Dedifferentiated amniotic fluid mesenchymal stem cell (primary cell): ENCODE measurements at regions not wholly inside any gene's neighbourhood (a gene's known extent, or its start where the extent isn't known, plus 50 kb on each side); places are given as distances from the start of the nearest gene placed in this dataset.

Experiments used
- DNase-seq: peaks from one replicate; pipeline ENCODE4 v3.0.0-alpha.2; 2016; ENCODE audit errors: extremely low spot score

DNA sequence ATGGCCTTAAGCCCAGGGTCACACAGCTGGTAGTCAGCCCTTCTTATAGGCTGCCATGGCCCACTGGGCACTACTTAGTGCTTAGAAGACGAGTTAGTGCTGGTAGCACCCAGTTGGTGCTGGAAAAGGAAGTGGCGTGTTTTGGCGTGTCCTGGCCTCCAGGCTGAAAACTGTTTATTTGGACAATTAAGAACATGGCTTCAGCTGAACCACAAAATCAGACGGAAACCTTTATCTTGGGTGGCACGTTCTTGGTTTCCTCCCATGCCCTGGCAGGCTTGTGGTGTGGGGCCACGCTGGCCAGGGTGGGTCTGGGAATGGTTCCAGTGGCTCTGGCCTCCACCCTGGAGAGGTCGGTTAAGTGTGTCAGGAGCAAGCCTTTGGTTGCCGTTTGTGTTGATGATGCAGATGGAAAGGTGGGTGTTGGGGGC lies 141.5 kb upstream of the HAAO start:
- no peak for DNase-seq

GRCh38 chr2:42932271-42933151 lies 140.1 kb upstream of the HAAO start:
- DNase-seq, result no peak

DNA sequence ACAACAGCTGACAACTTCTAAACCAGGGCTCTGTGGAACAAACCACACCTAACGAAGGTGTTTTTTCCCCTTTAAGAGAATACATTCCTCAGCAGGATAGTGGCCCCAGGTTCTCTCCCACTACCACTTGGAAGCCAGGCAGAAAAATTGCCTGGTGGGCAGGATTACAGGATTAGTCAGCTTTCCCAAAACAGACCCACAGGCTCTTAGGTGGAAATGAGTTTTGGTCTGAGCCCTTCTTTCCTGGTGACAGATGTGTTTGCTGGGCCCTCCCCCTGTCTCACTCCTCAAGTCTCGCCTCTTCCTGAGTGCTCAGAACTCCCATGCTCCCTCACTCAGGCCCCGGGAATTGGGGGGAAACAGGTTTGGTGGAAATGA lies 139.4 kb upstream of the HAAO start:
- DNase-seq, result no peak

GRCh38 chr2:42931146-42931817 lies 138.9 kb upstream of the HAAO start:
- DNase-seq, result no peak

- no peak for DNase-seq
These were observed 137.7 kb upstream of the HAAO start for GRCh38 chr2:42930025-42930581.

DNA sequence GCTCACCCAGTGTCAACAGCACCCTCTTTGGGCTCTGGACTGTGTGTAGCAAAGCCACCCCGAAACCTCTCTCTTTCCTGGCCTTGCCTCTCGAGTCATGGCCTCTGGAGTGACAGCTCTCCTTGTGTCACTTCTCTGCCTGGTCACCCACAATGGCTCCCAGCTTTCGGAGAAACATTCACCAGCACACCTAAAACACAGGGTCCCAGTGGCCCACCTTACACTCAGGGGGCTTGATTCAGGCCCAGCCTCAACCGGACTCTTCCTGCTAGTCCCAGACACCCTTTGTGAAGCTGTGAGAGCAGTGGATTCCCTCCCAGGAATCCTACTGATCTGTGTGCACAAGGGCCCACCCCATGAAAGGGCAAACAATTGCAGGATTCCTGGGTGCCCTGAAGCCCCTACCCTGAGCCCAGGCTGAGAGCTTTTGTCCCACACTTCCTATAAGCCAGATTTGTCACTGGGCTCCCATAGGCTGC lies 137.2 kb upstream of the HAAO start:
- no peak for DNase-seq

DNA sequence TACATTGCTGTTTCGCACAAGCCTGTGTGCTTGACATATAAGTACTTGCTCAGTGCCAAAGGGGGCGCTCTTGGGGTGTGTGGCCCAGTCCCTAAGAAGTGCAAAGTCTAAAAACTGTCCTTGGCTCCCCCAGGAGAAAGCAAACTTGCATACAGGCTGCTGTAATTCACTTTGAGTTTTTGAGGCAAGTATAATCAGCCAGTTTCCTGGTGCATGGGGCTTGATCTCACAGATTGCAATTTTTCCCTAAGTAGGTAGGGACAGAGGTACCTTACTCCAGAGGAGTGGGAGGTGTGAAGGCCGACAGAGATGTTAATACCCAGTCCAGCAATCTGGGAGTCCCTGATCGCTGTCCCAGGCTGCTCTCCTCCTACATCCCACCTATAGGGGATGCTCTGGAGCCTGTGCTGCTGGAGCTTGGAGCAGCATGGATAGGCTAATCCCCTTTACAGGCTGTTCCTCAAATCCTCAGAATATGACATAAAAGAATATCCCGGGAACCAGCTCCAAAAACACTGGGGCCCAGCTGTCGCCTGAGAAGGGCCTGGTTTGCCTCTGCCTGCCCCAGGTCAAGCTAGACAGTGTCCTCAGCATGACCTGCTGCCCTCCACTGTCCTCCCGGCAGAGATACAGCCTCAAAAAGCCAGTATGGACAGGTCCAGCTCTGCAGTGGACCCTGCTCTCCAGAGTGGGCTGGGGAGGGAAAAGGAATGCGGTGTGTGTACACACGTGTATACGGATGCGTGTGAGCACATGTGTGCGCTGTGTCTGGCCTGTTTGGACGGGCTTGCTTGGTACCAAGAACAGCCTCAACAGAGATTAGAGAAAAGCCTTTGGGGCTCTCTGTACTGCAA lies 136.5 kb upstream of the HAAO start:
- no peak for DNase-seq

GRCh38 chr2:42928161-42928691 lies 135.8 kb upstream of the HAAO start:
- DNase-seq, result no peak

DNA sequence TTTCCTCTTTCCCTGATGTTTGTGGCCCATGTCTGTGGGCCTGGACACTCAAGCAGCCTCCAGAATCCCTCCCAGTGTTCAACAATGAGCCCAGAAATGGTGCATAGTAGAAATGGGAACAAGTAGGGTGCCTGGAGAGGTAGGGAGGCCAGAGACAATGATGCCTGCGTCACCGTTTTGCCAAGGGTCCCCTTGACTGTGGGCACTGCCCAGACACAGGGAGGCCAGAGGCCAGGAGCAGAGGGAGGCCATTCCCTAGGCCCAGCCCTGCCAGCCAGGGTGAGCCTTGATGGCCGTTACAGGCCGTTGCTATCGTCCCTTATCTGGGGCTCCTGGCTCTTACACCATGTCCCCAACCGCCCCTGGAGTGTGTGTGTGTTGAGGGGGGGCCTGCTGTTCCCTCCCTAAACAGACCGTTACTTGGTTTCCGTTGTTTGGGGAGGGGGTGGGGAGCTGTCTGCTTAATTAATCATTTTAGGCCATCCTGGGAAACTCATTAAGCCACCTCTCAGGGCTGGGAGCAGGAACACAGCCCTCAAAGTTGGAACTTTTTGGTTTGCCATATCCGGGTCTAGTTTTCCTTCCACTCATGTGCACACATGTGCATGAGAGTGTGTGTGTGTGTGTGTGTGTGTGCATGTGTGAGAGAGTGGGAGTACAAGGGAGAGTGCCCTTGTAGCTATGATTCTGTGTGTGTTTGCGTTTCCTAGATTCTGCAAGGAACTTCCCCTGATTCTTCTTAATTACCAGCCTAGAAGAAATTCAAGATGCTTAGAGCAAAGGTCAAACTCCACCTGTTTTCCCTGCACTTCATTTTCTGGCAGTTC lies 135.2 kb upstream of the HAAO start:
- DNase-seq, result no peak

- no peak for DNase-seq
These were observed 134.3 kb upstream of the HAAO start for GRCh38 chr2:42926434-42927333.

GRCh38 chr2:42925742-42926433 lies 133.5 kb upstream of the HAAO start:
- DNase-seq, result peak; percentile 65

- no peak for DNase-seq
These were observed 132.1 kb upstream of the HAAO start for GRCh38 chr2:42924418-42924886.

DNA sequence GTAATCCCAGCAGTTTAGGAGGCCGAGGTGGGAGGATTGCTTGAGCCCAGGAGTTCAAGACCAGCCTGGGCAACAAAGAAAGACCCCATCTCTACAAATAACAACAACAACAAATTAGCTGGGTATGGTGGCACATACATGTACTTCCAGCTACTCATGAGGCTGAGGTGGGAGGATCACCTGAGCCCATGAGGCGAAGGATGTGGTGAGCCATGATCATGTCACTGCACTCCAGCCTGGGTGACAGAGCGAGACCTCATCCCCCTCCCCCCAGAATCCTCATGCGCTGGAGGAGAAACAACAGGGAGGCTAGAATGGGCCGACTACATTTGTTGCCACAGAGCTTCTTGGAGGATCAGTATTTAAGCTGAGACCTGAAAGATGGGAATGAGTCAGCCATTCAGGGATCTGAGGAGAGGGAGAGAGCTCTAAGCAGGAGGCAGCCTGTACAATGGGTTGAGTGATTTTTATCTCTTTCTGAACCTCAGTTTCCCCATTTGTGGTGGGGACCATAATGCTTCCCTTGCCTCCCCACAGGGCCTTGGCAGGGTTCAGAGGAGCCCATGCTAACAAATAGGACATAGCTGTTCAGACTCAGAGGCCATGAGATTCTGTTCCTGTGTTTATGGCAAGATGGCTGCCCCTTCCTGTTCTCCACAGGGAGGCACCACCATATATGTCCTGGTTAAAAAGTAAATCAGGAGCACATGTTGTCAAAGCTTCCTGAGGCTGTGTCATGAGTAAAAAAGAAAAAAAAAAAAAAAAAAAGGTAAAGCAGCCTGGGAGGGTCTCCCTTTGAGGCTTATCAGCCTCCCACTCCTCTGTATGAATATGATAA lies 131.4 kb upstream of the HAAO start:
- no peak for DNase-seq

- peak; percentile 96 for DNase-seq
These were observed 130.6 kb upstream of the HAAO start for GRCh38 chr2:42922790-42923579.

- DNase-seq, result no peak
These were observed 129.9 kb upstream of the HAAO start for GRCh38 chr2:42922293-42922692.

DNA sequence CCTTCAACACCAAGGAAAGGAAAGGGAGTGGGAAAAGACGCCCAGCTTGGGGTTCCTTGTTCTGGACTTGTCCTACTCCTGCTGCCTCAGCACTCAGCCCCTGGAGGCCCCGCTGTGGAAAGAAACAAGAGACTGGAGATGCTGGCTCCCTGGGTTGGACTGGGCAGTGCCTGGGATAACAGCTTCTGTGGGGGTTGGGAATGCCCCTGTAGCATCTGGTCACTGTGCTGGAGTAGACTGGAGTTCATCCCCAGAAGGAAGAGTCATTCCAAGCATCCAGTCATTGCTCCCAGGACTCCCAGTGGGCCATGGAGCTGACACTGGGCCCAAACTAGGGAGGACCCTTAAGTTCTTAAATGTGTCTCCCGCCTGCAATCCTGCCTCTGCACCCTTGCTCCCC lies 129.3 kb upstream of the HAAO start:
- no peak for DNase-seq

DNA sequence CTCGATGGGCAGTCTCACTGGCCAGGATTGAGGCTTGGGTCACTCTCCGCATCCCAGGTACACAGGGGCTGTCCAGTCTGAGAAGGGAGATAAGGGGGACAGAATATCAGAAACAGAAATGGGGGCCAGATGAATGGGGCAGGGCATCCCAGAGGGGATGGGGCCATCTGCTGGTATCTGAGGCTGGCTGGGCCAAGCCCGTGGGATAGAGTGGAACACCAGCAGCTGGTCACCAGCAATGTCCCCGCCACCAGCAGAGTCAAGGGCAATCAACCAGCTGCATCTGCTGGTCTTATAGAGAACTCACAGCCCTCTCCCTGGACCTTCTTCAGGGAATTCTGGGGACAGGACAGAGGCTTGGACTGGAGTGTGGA lies 128.8 kb upstream of the HAAO start:
- no peak for DNase-seq
